Neuronal stem cell (in vitro differentiated cells): ENCODE measurements at regions not wholly inside any gene's neighbourhood (a gene's known extent, or its start where the extent isn't known, plus 50 kb on each side); places are given as distances from the start of the nearest gene placed in this dataset.

Experiments
- DNase-seq: peaks from one replicate; pipeline ENCODE4 v3.0.0-alpha.2; 2013; ENCODE audit warnings: low spot score
- H2AFZ ChIP-seq: one replicate; pipeline ENCODE4 v1.6.1; 2013; ENCODE audit warnings: mild to moderate bottlenecking, low read length, inconsistent platforms
- H2AK5ac ChIP-seq: 2 replicates; pipeline ENCODE4 v1.6.1; 2013; ENCODE audit warnings: low read depth, mild to moderate bottlenecking, inconsistent platforms, low read length, moderate library complexity, mixed read lengths
- H2BK120ac ChIP-seq: 2 replicates; pipeline ENCODE4 v1.6.1; 2013; ENCODE audit warnings: low read depth, mild to moderate bottlenecking, inconsistent platforms, low read length, moderate library complexity, mixed read lengths
- H2BK12ac ChIP-seq: one replicate; pipeline ENCODE4 v1.6.1; 2013; ENCODE audit warnings: low read length, inconsistent platforms
- H2BK15ac ChIP-seq: 2 replicates; pipeline ENCODE4 v1.6.1; 2013; ENCODE audit warnings: mild to moderate bottlenecking, low read length, inconsistent platforms, mixed read lengths
- H2BK5ac ChIP-seq: one replicate; pipeline ENCODE4 v1.6.1; 2013; ENCODE audit warnings: inconsistent platforms, mild to moderate bottlenecking, low read length, moderate library complexity
- H3K14ac ChIP-seq: one replicate; pipeline ENCODE4 v1.6.1; 2013; ENCODE audit warnings: low read length, inconsistent platforms
- H3K18ac ChIP-seq: 2 replicates; pipeline ENCODE4 v1.6.1; 2013; ENCODE audit warnings: low read length, inconsistent platforms
- H3K23ac ChIP-seq: 2 replicates; pipeline ENCODE4 v1.6.1; 2013; ENCODE audit warnings: low read depth, mild to moderate bottlenecking, mixed read lengths, low read length, inconsistent platforms; ENCODE audit not compliant: poor library complexity
- H3K27ac ChIP-seq: replicated peaks from 3 replicates; pipeline ENCODE4 v1.5.1; 2013; ENCODE audit warnings: low read length, inconsistent platforms
- H3K27me3 ChIP-seq, 3 experiments: 2 replicates each; pipeline ENCODE4 v1.6.1; 2013; ENCODE audit warnings: low read length in 3 of 3, mild to moderate bottlenecking in 2 of 3, inconsistent platforms in 1 of 3, low read depth in 1 of 3, mixed read lengths in 1 of 3, moderate library complexity in 1 of 3; ENCODE audit not compliant: control insufficient read depth in 3 of 3, insufficient read depth in 3 of 3
- H3K36me3 ChIP-seq, 2 donors: replicated peaks in 1 of 2; 2 replicates each; pipeline ENCODE4 v1.6.1; 2013; ENCODE audit warnings: low read length in 2 of 2; ENCODE audit not compliant: control insufficient read depth in 2 of 2, insufficient read depth in 2 of 2
- H3K4ac ChIP-seq: 2 replicates; pipeline ENCODE4 v1.6.1; 2013; ENCODE audit warnings: inconsistent platforms, mild to moderate bottlenecking, low read length, moderate library complexity
- H3K4me1 ChIP-seq, 2 donors: 1 replicate in 1 of 2; 2 replicates in 1 of 2; pipeline ENCODE4 v1.6.1; 2013; ENCODE audit warnings: low read length in 2 of 2, low read depth in 1 of 2; ENCODE audit not compliant: control insufficient read depth in 2 of 2, insufficient read depth in 1 of 2
- H3K4me2 ChIP-seq: one replicate; pipeline ENCODE4 v1.6.1; 2013; ENCODE audit warnings: mild to moderate bottlenecking, low read length, inconsistent platforms; ENCODE audit not compliant: insufficient read depth, poor library complexity, severe bottlenecking
- H3K4me3 ChIP-seq, 2 donors: 2 replicates each; pipeline ENCODE4 v1.5.1; 2013; ENCODE audit warnings: low read length in 2 of 2, mild to moderate bottlenecking in 2 of 2, inconsistent platforms in 1 of 2, moderate library complexity in 1 of 2
- H3K79me1 ChIP-seq: one replicate; pipeline ENCODE4 v1.6.1; 2013; ENCODE audit warnings: low read depth, mild to moderate bottlenecking, inconsistent platforms, low read length, moderate library complexity
- H3K9ac ChIP-seq: one replicate; pipeline ENCODE4 v1.6.1; 2013; ENCODE audit warnings: mild to moderate bottlenecking, low read depth, low read length, inconsistent platforms; ENCODE audit not compliant: poor library complexity
- H3K9me3 ChIP-seq, 2 donors: replicated peaks in 1 of 2; 2 replicates each; pipeline versions ENCODE3 to v1.6.1; 2013; ENCODE audit warnings: low read length in 2 of 2, mild to moderate bottlenecking in 2 of 2, inconsistent platforms in 1 of 2, low read depth in 1 of 2, mixed read lengths in 1 of 2, moderate library complexity in 1 of 2; ENCODE audit not compliant: control insufficient read depth in 2 of 2, insufficient read depth in 1 of 2
- H4K8ac ChIP-seq: one replicate; pipeline ENCODE4 v1.6.1; 2013; ENCODE audit warnings: low read depth, mild to moderate bottlenecking, inconsistent platforms, low read length, moderate library complexity
- H4K91ac ChIP-seq: one replicate; pipeline ENCODE4 v1.6.1; 2013; ENCODE audit warnings: low read length, low read depth, mild to moderate bottlenecking, inconsistent platforms; ENCODE audit not compliant: poor library complexity
- WGBS, 2 donors: extraction: QIAGEN DNeasy Blood & Tissue Kit; methylation state at CpG; one replicate each; pipeline ENCODE4 v1.1.7; 2013; ENCODE audit warnings: missing lambda C conversion rate in 2 of 2, mixed read lengths in 1 of 2; ENCODE audit not compliant: insufficient read length in 2 of 2, insufficient replicate concordance in 1 of 2; ENCODE audit errors: extremely low coverage in 2 of 2; 5-methylcytosine and 5-hydroxymethylcytosine counted together

- Histone ChIP-seq H3K4me2 (no peak overlapping the region), H3K4me3 (no peak overlapping the region), H3K9me3 (peaks cover 0 to 5% of the 10 kb centered on the region in 2 donors), H3K4ac (no peak overlapping the region), H2BK15ac (no peak overlapping the region), H3K79me1 (no peaks in the 10 kb centered on the region), H3K36me3 (no peaks in the 10 kb centered on the region), H2BK120ac (no peak overlapping the region), H3K18ac (no peak overlapping the region), H2AFZ (no peak overlapping the region), H2BK5ac (no peak overlapping the region), H4K91ac (no peak overlapping the region), H3K9ac (no peak overlapping the region), H3K27ac (no peak overlapping the region), H4K8ac (no peak overlapping the region), H3K23ac (no peak overlapping the region), H2BK12ac (no peak overlapping the region), H2AK5ac (no peak overlapping the region), H3K4me1 (no peaks in the 10 kb centered on the region), H3K14ac (no peak overlapping the region), H3K27me3 (no peaks in the 10 kb centered on the region)
- WGBS, 2 donors = no CpG with 5 or more reads among the region's 4 CpGs
- DNase-seq = no peak
These were observed 1551.3 kb upstream of the MIR17HG start for GRCh38 chr13:89796196-89796595.

GRCh38 chr13:89803839-89804238, 1543.6 kb upstream of the MIR17HG start:
- H2BK15ac ChIP-seq = no peak overlapping the region
- no peak overlapping the region for H3K4me3 ChIP-seq
- H3K4ac ChIP-seq = no peak overlapping the region

GRCh38 chr13:89806594-89806993, 1540.9 kb upstream of the MIR17HG start:
- WGBS, 2 donors = no CpG with 5 or more reads among the region's 4 CpGs
- Histone ChIP-seq H3K4me2 (no peak overlapping the region), H3K18ac (no peak overlapping the region)

More at GRCh38 chr13:89803839-89804238, 1543.6 kb upstream of the MIR17HG start:
- Histone ChIP-seq H4K8ac (no peak overlapping the region), H2BK12ac (no peak overlapping the region), H3K18ac (no peak overlapping the region), H3K9ac (no peak overlapping the region), H3K79me1 (no peaks in the 10 kb centered on the region), H3K4me1 (no peaks in the 10 kb centered on the region), H4K91ac (no peak overlapping the region), H3K14ac (no peak overlapping the region), H3K27me3 (no peaks in the 10 kb centered on the region), H3K9me3 (peaks cover 0 to 2% of the 10 kb centered on the region in 2 donors), H3K4me2 (no peak overlapping the region), H2BK5ac (no peak overlapping the region), H2AFZ (peak overlapping the region; percentile 2), H2AK5ac (no peak overlapping the region), H3K36me3 (no peaks in the 10 kb centered on the region), H3K27ac (no peak overlapping the region), H2BK120ac (no peak overlapping the region), H3K23ac (no peak overlapping the region)
- no peak for DNase-seq

GRCh38 chr13:89812856-89813255, 1534.6 kb upstream of the MIR17HG start:
- no peak overlapping the region for H2AK5ac ChIP-seq
- H3K27ac ChIP-seq = no peak overlapping the region
- no peak overlapping the region for H3K14ac ChIP-seq

More at GRCh38 chr13:89806594-89806993, 1540.9 kb upstream of the MIR17HG start:
- no peak overlapping the region for H3K4me3 ChIP-seq
- no peak overlapping the region for H3K14ac ChIP-seq
- no peak overlapping the region for H3K27ac ChIP-seq
- H2AFZ ChIP-seq = no peak overlapping the region
- no peaks in the 10 kb centered on the region for H3K4me1 ChIP-seq
- H3K23ac ChIP-seq = no peak overlapping the region
- H2BK12ac ChIP-seq = no peak overlapping the region
- H2BK120ac ChIP-seq = no peak overlapping the region
- no peak overlapping the region for H3K4ac ChIP-seq
- no peak overlapping the region for H2AK5ac ChIP-seq
- H3K9ac ChIP-seq = no peak overlapping the region
- no peak overlapping the region for H4K91ac ChIP-seq
- H3K9me3 ChIP-seq = no peaks in the 10 kb centered on the region
- no peaks in the 10 kb centered on the region for H3K27me3 ChIP-seq
- H2BK5ac ChIP-seq = no peak overlapping the region
- H4K8ac ChIP-seq = no peak overlapping the region
- no peaks in the 10 kb centered on the region for H3K79me1 ChIP-seq
- no peak for DNase-seq
- no peak overlapping the region for H2BK15ac ChIP-seq
- H3K36me3 ChIP-seq = no peaks in the 10 kb centered on the region

More at GRCh38 chr13:89812856-89813255, 1534.6 kb upstream of the MIR17HG start:
- no peaks in the 10 kb centered on the region for H3K36me3 ChIP-seq
- H2BK5ac ChIP-seq = no peak overlapping the region
- no peak overlapping the region for H3K23ac ChIP-seq
- H3K9me3 ChIP-seq = peaks cover 0 to under 1% of the 10 kb centered on the region in 2 donors
- H3K4ac ChIP-seq = no peak overlapping the region
- H3K79me1 ChIP-seq = no peaks in the 10 kb centered on the region
- WGBS, 2 donors = no CpG with 5 or more reads among the region's 2 CpGs
- H3K4me3 ChIP-seq = no peak overlapping the region
- DNase-seq = no peak
- no peak overlapping the region for H4K8ac ChIP-seq
- no peak overlapping the region for H3K18ac ChIP-seq
- H2BK15ac ChIP-seq = no peak overlapping the region
- H3K4me1 ChIP-seq = no peaks in the 10 kb centered on the region
- H3K27me3 ChIP-seq = no peaks in the 10 kb centered on the region
- peak overlapping the region; percentile 40 for H2AFZ ChIP-seq
- H3K4me2 ChIP-seq = no peak overlapping the region
- no peak overlapping the region for H2BK120ac ChIP-seq
- no peak overlapping the region for H2BK12ac ChIP-seq
- H4K91ac ChIP-seq = no peak overlapping the region
- H3K9ac ChIP-seq = no peak overlapping the region
